GM12891 (cell line): ENCODE measurements at regions not wholly inside any gene's neighbourhood (a gene's known extent, or its start where the extent isn't known, plus 50 kb on each side); places are given as distances from the start of the nearest gene placed in this dataset.

Experiments
- PAX5 ChIP-seq: IDR thresholded peaks from 2 replicates; pipeline ENCODE4 v1.6.1; 2011; ENCODE audit warnings: low read length, moderate library complexity, mild to moderate bottlenecking; ENCODE audit not compliant: insufficient read depth, severe bottlenecking
- POLR2A ChIP-seq: IDR thresholded peaks from 2 replicates; pipeline ENCODE4 v1.6.1; 2011; ENCODE audit warnings: low read depth, low read length, control low read depth
- POLR2AphosphoS5 ChIP-seq: IDR thresholded peaks from 2 replicates; pipeline ENCODE4 v1.6.1; 2011; ENCODE audit warnings: low read depth, low read length, control low read depth
- SPI1 ChIP-seq: IDR thresholded peaks from 2 replicates; pipeline ENCODE4 v1.6.1; 2011; ENCODE audit warnings: low read depth, low read length, control low read depth
- TAF1 ChIP-seq: IDR thresholded peaks from 2 replicates; pipeline ENCODE4 v1.6.1; 2011; ENCODE audit warnings: low read depth, low read length, control low read depth

DNA sequence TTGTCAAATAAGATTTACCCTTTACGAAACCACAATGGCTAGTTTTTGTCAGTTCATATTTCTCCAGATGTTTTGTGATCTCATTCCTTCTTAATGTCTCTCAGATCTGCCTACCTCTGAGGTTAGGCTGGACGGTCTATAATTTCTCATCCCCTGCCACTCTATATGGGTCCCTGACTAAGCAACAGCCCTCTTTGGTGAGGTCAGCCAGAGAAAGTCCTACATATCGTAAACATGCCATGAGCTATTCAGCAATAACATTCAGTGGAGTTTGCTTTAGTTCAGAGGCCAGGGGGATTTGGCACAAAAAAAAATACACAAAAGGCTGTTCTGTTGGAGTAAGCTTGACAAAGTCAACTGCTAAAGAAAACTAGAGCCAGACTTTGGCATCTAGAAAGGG is 192.1 kb upstream of the NCKAP5 start:
- TF ChIP-seq POLR2A, result no peak
- no peak for TF ChIP-seq SPI1
- no peak for TF ChIP-seq PAX5
- TF ChIP-seq TAF1, result no peak
- no peak for TF ChIP-seq POLR2AphosphoS5
